ENCODE measurements at regions not wholly inside any gene's neighbourhood (a gene's known extent, or its start where the extent isn't known, plus 50 kb on each side); places are given as distances from the start of the nearest gene placed in this dataset.

GRCh38 chr4:182014164-182014563, 229.0 kb upstream of the TENM3 start:
- TF ChIP-seq CTCF (conservative IDR thresholded peaks at IDR 0.05; ENCODE audit: low read depth, low read length) = no peak
- no peak for TF ChIP-seq EZH2 (IDR thresholded peaks at IDR 0.05; ENCODE audit: borderline replicate concordance, low read depth, low read length, poor library complexity, severe bottlenecking)
